ENCODE measurements at regions not wholly inside any gene's neighbourhood (a gene's known extent, or its start where the extent isn't known, plus 50 kb on each side); places are given as distances from the start of the nearest gene placed in this dataset.

- Histone ChIP-seq H3K27me3 (peaks cover 13% of the 10 kb centered on the region), H3K27ac (no peak overlapping the region), H3K4me1 (no peaks in the 10 kb centered on the region), H3K9me3 (no peaks in the 10 kb centered on the region), H3K36me3 (no peaks in the 10 kb centered on the region), H3K4me3 (no peak overlapping the region)
- TF ChIP-seq POLR2AphosphoS5 (IDR thresholded peaks at IDR 0.05) (no peak), CTCF (IDR thresholded peaks at IDR 0.05) (no peak), EP300 (IDR thresholded peaks at IDR 0.05) (no peak), POLR2A (IDR thresholded peaks at IDR 0.05) (no peak)
- 78 to 90% methylated on average over 2 to 5 of the region's 5 CpGs for WGBS, 2 donors (ENCODE audit: low coverage in 1 of 2)
- no peak for ATAC-seq
Observed at GRCh38 chr11:31919175-31919574, 108.1 kb upstream of the PAX6 start.

GRCh38 chr11:31915867-31916266, 104.7 kb upstream of the PAX6 start:
- Histone ChIP-seq H3K27me3 (peaks cover 13% of the 10 kb centered on the region), H3K4me3 (no peak overlapping the region), H3K4me1 (no peaks in the 10 kb centered on the region), H3K9me3 (no peaks in the 10 kb centered on the region), H3K36me3 (no peaks in the 10 kb centered on the region), H3K27ac (no peak overlapping the region)
- no peak for TF ChIP-seq POLR2AphosphoS5 (IDR thresholded peaks at IDR 0.05)
- TF ChIP-seq CTCF (IDR thresholded peaks at IDR 0.05), result no peak
- TF ChIP-seq POLR2A (IDR thresholded peaks at IDR 0.05), result no peak
- TF ChIP-seq EP300 (IDR thresholded peaks at IDR 0.05), result no peak
- 60% methylated on average over 1 of the region's 1 CpG; no CpG with 5 or more reads in 1 of the 2 donors for WGBS, 2 donors (ENCODE audit: low coverage in 1 of 2)
- ATAC-seq, result no peak

- Histone ChIP-seq H3K27me3 (peaks cover 13% of the 10 kb centered on the region), H3K4me1 (no peaks in the 10 kb centered on the region), H3K9me3 (no peaks in the 10 kb centered on the region), H3K4me3 (no peak overlapping the region), H3K36me3 (no peaks in the 10 kb centered on the region), H3K27ac (no peak overlapping the region)
- TF ChIP-seq CTCF (IDR thresholded peaks at IDR 0.05) (no peak), POLR2AphosphoS5 (IDR thresholded peaks at IDR 0.05) (no peak), EP300 (IDR thresholded peaks at IDR 0.05) (no peak), POLR2A (IDR thresholded peaks at IDR 0.05) (no peak)
- WGBS, 2 donors (ENCODE audit: low coverage in 1 of 2), result 71 to 89% methylated on average over 1 of the region's 1 CpG
- ATAC-seq, result no peak
Observed at GRCh38 chr11:31913985-31914384, 102.9 kb upstream of the PAX6 start.

- TF ChIP-seq POLR2AphosphoS5 (IDR thresholded peaks at IDR 0.05) (no peak), CTCF (IDR thresholded peaks at IDR 0.05) (no peak)
- no peak for ATAC-seq
- Histone ChIP-seq H3K36me3 (no peaks in the 10 kb centered on the region), H3K4me3 (no peak overlapping the region), H3K9me3 (no peaks in the 10 kb centered on the region), H3K4me1 (no peaks in the 10 kb centered on the region), H3K27me3 (peaks cover 13% of the 10 kb centered on the region), H3K27ac (no peak overlapping the region)
- whole genome bisulfite sequencing, 2 donors (ENCODE audit: low coverage in 1 of 2), result 71 to 83% methylated on average over 1 of the region's 1 CpG
Observed at GRCh38 chr11:31912808-31913207, 101.7 kb upstream of the PAX6 start.

- no peak overlapping the region for H3K4me3 ChIP-seq
- no peaks in the 10 kb centered on the region for H3K4me1 ChIP-seq
- 80% methylated on average over 1 of the region's 1 CpG; no CpG with 5 or more reads in 1 of the 2 donors for WGBS, 2 donors (ENCODE audit: low coverage in 1 of 2)
- H3K27me3 ChIP-seq, result peaks cover 13% of the 10 kb centered on the region
- ATAC-seq, result no peak
- no peaks in the 10 kb centered on the region for H3K36me3 ChIP-seq
- TF ChIP-seq POLR2A (IDR thresholded peaks at IDR 0.05), result no peak
- TF ChIP-seq CTCF (IDR thresholded peaks at IDR 0.05), result no peak
- no peak for TF ChIP-seq POLR2AphosphoS5 (IDR thresholded peaks at IDR 0.05)
- H3K9me3 ChIP-seq, result peaks cover 0 to 5% (median 0%) of the 10 kb centered on the region in 3 donors
- no peak overlapping the region for H3K27ac ChIP-seq
Observed at GRCh38 chr11:31910950-31911576, 99.9 kb upstream of the PAX6 start.
